HepG2 (cell line): ENCODE measurements at regions not wholly inside any gene's neighbourhood (a gene's known extent, or its start where the extent isn't known, plus 50 kb on each side); places are given as distances from the start of the nearest gene placed in this dataset.

Experiments
- ARID2 ChIP-seq: sonication (generic); formaldehyde crosslinking; IDR thresholded peaks from 2 replicates; pipeline ENCODE4 v1.8.1; 2022; ENCODE audit warnings: mild to moderate bottlenecking, missing genetic modification reagents, borderline replicate concordance
- IKZF4 ChIP-seq: sonication (generic); formaldehyde crosslinking; IDR thresholded peaks from 2 replicates; pipeline ENCODE4 v1.5.1; 2020; ENCODE audit warnings: borderline replicate concordance, mild to moderate bottlenecking, low read depth, missing genetic modification reagents; ENCODE audit errors: not compliant biosample characterization
- PAX8 ChIP-seq: sonication (generic); formaldehyde crosslinking; IDR thresholded peaks from 2 replicates; pipeline ENCODE4 v1.8.0; 2022; ENCODE audit warnings: mild to moderate bottlenecking, missing genetic modification reagents, borderline replicate concordance
- TCF7 ChIP-seq: sonication (generic); IDR thresholded peaks from 2 replicates; pipeline ENCODE4 v1.6.1; 2016; ENCODE audit warnings: antibody characterized with exemption, low read depth
- TRIM24 ChIP-seq: sonication (generic); formaldehyde crosslinking; IDR thresholded peaks from 2 replicates; pipeline ENCODE4 v1.8.0; 2022; ENCODE audit warnings: mild to moderate bottlenecking, missing genetic modification reagents
- ZFP36L2 ChIP-seq: sonication (generic); formaldehyde crosslinking; IDR thresholded peaks from 2 replicates; pipeline ENCODE4 v1.4.0; 2020; ENCODE audit warnings: missing genetic modification reagents
- ZNF234 ChIP-seq: sonication (generic); formaldehyde crosslinking; conservative IDR thresholded peaks from 2 replicates; pipeline ENCODE4 v1.5.1; 2020; ENCODE audit warnings: mild to moderate bottlenecking, missing genetic modification reagents
- ZNF274 ChIP-seq: sonication (generic); formaldehyde crosslinking; IDR thresholded peaks from 2 replicates; pipeline ENCODE4 v1.5.1; 2020; ENCODE audit warnings: mild to moderate bottlenecking, missing genetic modification reagents
- ZNF567 ChIP-seq: sonication (generic); formaldehyde crosslinking; IDR thresholded peaks from 2 replicates; pipeline ENCODE4 v1.8.1; 2023; ENCODE audit warnings: mild to moderate bottlenecking, missing genetic modification reagents, borderline replicate concordance
- ZNF678 ChIP-seq: sonication (generic); formaldehyde crosslinking; IDR thresholded peaks from 2 replicates; pipeline ENCODE4 v1.4.0; 2020; ENCODE audit warnings: mild to moderate bottlenecking, missing genetic modification reagents
- TF ChIP-seq, protein P1 (sequence below): sonication (generic); formaldehyde crosslinking; IDR thresholded peaks from 2 replicates; pipeline ENCODE4 v1.4.0; 2020; ENCODE audit warnings: missing genetic modification reagents, mild to moderate bottlenecking, borderline replicate concordance
- TF ChIP-seq, protein P2 (sequence below): sonication (generic); formaldehyde crosslinking; IDR thresholded peaks from 2 replicates; pipeline ENCODE4 v1.4.0; 2020; ENCODE audit warnings: mild to moderate bottlenecking, low read depth, missing genetic modification reagents
- TF ChIP-seq, protein P3 (sequence below): sonication (generic); formaldehyde crosslinking; IDR thresholded peaks from 2 replicates; pipeline ENCODE4 v1.5.1; 2020; ENCODE audit warnings: missing genetic modification reagents, mild to moderate bottlenecking, borderline replicate concordance
- TF ChIP-seq, protein P4 (sequence below): IDR thresholded peaks from 2 replicates; pipeline ENCODE4 v1.6.1; 2012; ENCODE audit warnings: low read length, improper control_type of control experiment
- TF ChIP-seq, protein P5 (sequence below): IDR thresholded peaks from 2 replicates; pipeline ENCODE4 v1.6.1; 2016; ENCODE audit warnings: missing genetic modification reagents, missing compliant biosample characterization
- TF ChIP-seq, protein P6 (sequence below): fragments of 450-650 bp; IDR thresholded peaks from 2 replicates; pipeline ENCODE4 v1.6.1; 2017

DNA sequence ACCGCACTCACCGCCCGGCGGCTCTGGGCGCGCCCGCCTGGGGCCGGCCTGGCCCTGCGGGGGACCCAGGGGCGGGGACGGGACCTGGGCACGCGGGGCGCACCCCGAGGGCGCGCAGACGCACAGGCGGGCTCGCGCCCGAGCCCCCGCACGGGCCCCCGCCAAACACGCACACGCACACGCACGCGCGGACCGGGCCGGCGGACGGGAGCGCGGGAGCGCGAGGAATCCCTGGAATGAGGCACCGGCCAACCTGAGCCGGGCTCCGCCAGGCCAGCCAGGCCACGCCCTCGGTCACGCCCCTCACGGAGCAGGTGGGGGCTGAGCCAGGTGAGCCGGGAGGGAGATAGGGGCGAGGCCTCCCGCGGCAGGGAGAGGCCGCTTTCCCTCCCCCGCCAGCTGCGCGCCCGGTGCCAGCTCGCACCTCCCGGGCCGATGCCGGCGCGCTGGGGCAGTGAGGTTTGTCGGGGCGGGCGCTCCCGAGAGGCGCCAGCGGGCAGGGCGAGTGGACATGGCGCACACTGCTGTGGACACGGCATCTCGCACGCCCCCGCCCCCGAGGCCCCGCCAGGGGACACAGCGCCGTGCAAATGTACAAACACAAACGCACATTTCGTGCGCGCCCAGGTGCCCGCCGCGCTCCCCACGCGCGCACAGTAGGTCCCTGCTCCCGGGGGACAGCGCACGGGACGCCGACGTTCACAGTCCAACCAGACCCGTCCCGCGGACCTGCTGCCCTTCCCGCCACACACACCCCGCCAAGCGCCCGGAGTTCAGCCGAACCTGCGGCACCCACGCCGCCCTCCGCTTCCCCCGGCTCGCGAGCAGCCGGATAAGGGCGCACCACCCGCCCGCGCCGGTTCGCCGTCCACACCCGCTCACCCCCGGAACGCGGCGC is 75.9 kb upstream of the VGLL4 start (continued):
- TF ChIP-seq, protein P1, sequence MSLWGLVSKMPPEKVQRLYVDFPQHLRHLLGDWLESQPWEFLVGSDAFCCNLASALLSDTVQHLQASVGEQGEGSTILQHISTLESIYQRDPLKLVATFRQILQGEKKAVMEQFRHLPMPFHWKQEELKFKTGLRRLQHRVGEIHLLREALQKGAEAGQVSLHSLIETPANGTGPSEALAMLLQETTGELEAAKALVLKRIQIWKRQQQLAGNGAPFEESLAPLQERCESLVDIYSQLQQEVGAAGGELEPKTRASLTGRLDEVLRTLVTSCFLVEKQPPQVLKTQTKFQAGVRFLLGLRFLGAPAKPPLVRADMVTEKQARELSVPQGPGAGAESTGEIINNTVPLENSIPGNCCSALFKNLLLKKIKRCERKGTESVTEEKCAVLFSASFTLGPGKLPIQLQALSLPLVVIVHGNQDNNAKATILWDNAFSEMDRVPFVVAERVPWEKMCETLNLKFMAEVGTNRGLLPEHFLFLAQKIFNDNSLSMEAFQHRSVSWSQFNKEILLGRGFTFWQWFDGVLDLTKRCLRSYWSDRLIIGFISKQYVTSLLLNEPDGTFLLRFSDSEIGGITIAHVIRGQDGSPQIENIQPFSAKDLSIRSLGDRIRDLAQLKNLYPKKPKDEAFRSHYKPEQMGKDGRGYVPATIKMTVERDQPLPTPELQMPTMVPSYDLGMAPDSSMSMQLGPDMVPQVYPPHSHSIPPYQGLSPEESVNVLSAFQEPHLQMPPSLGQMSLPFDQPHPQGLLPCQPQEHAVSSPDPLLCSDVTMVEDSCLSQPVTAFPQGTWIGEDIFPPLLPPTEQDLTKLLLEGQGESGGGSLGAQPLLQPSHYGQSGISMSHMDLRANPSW (CRISPR knock-in tag), result no peak
- TF ChIP-seq, protein P2, sequence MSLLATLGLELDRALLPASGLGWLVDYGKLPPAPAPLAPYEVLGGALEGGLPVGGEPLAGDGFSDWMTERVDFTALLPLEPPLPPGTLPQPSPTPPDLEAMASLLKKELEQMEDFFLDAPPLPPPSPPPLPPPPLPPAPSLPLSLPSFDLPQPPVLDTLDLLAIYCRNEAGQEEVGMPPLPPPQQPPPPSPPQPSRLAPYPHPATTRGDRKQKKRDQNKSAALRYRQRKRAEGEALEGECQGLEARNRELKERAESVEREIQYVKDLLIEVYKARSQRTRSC (CRISPR knock-in tag), result no peak
- TF ChIP-seq TCF7 (no peak), ZFP36L2 (CRISPR knock-in tag) (no peak), ZNF567 (CRISPR knock-in tag) (no peak), ZNF678 (CRISPR knock-in tag) (no peak), ARID2 (CRISPR knock-in tag) (no peak), ZNF274 (CRISPR knock-in tag) (0 out of 2 replicates have a peak, but pooled peaks have one; percentile 47), IKZF4 (no peak), TRIM24 (CRISPR knock-in tag) (no peak), ZNF234 (peak; percentile 70; the same call in 1 of the 2 replicates), PAX8 (CRISPR knock-in tag) (no peak)
- TF ChIP-seq, protein P3, sequence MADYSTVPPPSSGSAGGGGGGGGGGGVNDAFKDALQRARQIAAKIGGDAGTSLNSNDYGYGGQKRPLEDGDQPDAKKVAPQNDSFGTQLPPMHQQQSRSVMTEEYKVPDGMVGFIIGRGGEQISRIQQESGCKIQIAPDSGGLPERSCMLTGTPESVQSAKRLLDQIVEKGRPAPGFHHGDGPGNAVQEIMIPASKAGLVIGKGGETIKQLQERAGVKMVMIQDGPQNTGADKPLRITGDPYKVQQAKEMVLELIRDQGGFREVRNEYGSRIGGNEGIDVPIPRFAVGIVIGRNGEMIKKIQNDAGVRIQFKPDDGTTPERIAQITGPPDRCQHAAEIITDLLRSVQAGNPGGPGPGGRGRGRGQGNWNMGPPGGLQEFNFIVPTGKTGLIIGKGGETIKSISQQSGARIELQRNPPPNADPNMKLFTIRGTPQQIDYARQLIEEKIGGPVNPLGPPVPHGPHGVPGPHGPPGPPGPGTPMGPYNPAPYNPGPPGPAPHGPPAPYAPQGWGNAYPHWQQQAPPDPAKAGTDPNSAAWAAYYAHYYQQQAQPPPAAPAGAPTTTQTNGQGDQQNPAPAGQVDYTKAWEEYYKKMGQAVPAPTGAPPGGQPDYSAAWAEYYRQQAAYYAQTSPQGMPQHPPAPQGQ (CRISPR knock-in tag), result no peak
- TF ChIP-seq, protein P4, sequence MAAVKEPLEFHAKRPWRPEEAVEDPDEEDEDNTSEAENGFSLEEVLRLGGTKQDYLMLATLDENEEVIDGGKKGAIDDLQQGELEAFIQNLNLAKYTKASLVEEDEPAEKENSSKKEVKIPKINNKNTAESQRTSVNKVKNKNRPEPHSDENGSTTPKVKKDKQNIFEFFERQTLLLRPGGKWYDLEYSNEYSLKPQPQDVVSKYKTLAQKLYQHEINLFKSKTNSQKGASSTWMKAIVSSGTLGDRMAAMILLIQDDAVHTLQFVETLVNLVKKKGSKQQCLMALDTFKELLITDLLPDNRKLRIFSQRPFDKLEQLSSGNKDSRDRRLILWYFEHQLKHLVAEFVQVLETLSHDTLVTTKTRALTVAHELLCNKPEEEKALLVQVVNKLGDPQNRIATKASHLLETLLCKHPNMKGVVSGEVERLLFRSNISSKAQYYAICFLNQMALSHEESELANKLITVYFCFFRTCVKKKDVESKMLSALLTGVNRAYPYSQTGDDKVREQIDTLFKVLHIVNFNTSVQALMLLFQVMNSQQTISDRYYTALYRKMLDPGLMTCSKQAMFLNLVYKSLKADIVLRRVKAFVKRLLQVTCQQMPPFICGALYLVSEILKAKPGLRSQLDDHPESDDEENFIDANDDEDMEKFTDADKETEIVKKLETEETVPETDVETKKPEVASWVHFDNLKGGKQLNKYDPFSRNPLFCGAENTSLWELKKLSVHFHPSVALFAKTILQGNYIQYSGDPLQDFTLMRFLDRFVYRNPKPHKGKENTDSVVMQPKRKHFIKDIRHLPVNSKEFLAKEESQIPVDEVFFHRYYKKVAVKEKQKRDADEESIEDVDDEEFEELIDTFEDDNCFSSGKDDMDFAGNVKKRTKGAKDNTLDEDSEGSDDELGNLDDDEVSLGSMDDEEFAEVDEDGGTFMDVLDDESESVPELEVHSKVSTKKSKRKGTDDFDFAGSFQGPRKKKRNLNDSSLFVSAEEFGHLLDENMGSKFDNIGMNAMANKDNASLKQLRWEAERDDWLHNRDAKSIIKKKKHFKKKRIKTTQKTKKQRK, result no peak
- TF ChIP-seq, protein P5, sequence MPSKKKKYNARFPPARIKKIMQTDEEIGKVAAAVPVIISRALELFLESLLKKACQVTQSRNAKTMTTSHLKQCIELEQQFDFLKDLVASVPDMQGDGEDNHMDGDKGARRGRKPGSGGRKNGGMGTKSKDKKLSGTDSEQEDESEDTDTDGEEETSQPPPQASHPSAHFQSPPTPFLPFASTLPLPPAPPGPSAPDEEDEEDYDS, result 0 out of 2 replicates have a peak, but pooled peaks have one; percentile 40
- TF ChIP-seq, protein P6, sequence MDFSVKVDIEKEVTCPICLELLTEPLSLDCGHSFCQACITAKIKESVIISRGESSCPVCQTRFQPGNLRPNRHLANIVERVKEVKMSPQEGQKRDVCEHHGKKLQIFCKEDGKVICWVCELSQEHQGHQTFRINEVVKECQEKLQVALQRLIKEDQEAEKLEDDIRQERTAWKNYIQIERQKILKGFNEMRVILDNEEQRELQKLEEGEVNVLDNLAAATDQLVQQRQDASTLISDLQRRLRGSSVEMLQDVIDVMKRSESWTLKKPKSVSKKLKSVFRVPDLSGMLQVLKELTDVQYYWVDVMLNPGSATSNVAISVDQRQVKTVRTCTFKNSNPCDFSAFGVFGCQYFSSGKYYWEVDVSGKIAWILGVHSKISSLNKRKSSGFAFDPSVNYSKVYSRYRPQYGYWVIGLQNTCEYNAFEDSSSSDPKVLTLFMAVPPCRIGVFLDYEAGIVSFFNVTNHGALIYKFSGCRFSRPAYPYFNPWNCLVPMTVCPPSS, result no peak
